Urinary bladder (tissue), 3 donors: ENCODE measurements at regions not wholly inside any gene's neighbourhood (a gene's known extent, or its start where the extent isn't known, plus 50 kb on each side); places are given as distances from the start of the nearest gene placed in this dataset.
"Not testable (repeated sequence)": the region's sequence is repeated elsewhere in the genome, so short reads cannot be mapped to it uniquely, and the experiment has no call there.

Experiments used
- DNase-seq: peaks from one replicate; pipeline ENCODE4 v3.0.0-alpha.2; 2015; ENCODE audit errors: extremely low spot score
- H3K27ac ChIP-seq: one replicate; pipeline ENCODE4 v1.5.1; 2013; ENCODE audit warnings: low read depth, mild to moderate bottlenecking, moderate library complexity
- H3K36me3 ChIP-seq: one replicate; pipeline ENCODE4 v1.6.1; 2013; ENCODE audit warnings: mild to moderate bottlenecking, moderate library complexity; ENCODE audit not compliant: insufficient read depth
- H3K4me1 ChIP-seq: one replicate; pipeline ENCODE4 v1.6.1; 2013; ENCODE audit warnings: mild to moderate bottlenecking, moderate library complexity; ENCODE audit not compliant: insufficient read depth
- H3K4me3 ChIP-seq: one replicate; pipeline ENCODE4 v1.5.1; 2013; ENCODE audit warnings: low read depth, low read length
- WGBS: extraction: QIAGEN DNeasy Blood & Tissue Kit; methylation state at CpG from one replicate; pipeline ENCODE4 v1.1.7; 2013; 5-methylcytosine and 5-hydroxymethylcytosine counted together
- donor health status: healthy with polysubstance abuse.
- donor health status: healthy.

GRCh38 chr7:155944901-155945300, 132.6 kb upstream of the SHH start:
- no peaks in the 10 kb centered on the region for H3K4me1 ChIP-seq
- H3K4me3 ChIP-seq = no peak overlapping the region
- no peak overlapping the region for H3K27ac ChIP-seq
- H3K36me3 ChIP-seq = no peaks in the 10 kb centered on the region
- WGBS = 87% methylated on average over 6 of the region's 6 CpGs
- no peak for DNase-seq

- Histone ChIP-seq H3K4me3 (no peak overlapping the region), H3K4me1 (no peaks in the 10 kb centered on the region), H3K27ac (no peak overlapping the region), H3K36me3 (no peaks in the 10 kb centered on the region)
- WGBS = 59% methylated on average over 6 of the region's 6 CpGs
- no peak for DNase-seq
Observed at GRCh38 chr7:155943251-155943899, 131.1 kb upstream of the SHH start.

- DNase-seq = no peak
- Histone ChIP-seq H3K27ac (no peak overlapping the region), H3K4me1 (no peaks in the 10 kb centered on the region), H3K4me3 (no peak overlapping the region), H3K36me3 (no peaks in the 10 kb centered on the region)
- WGBS = 79% methylated on average over 20 of the region's 20 CpGs
Observed at GRCh38 chr7:155942226-155942950, 130.1 kb upstream of the SHH start.

GRCh38 chr7:155941688-155942087, 129.4 kb upstream of the SHH start:
- no peak overlapping the region for H3K4me3 ChIP-seq
- WGBS = 20% methylated on average over 4 of the region's 4 CpGs
- no peak overlapping the region for H3K27ac ChIP-seq
- no peak for DNase-seq
- H3K4me1 ChIP-seq = no peaks in the 10 kb centered on the region
- no peaks in the 10 kb centered on the region for H3K36me3 ChIP-seq

GRCh38 chr7:155939350-155939749, 127.1 kb upstream of the SHH start:
- H3K4me1 ChIP-seq = no peaks in the 10 kb centered on the region
- no peak for DNase-seq
- no peak overlapping the region for H3K27ac ChIP-seq
- H3K4me3 ChIP-seq = no peak overlapping the region
- no peaks in the 10 kb centered on the region for H3K36me3 ChIP-seq

- WGBS = 47% methylated on average over 2 of the region's 2 CpGs
- no peak overlapping the region for H3K4me3 ChIP-seq
- H3K4me1 ChIP-seq = no peaks in the 10 kb centered on the region
- no peak for DNase-seq
- H3K27ac ChIP-seq = no peak overlapping the region
- H3K36me3 ChIP-seq = no peaks in the 10 kb centered on the region
Observed at GRCh38 chr7:155938129-155938528, 125.9 kb upstream of the SHH start.

- no peak overlapping the region for H3K27ac ChIP-seq
- 74% methylated on average over 5 of the region's 5 CpGs for WGBS
- no peak overlapping the region for H3K4me3 ChIP-seq
- no peaks in the 10 kb centered on the region for H3K36me3 ChIP-seq
- no peaks in the 10 kb centered on the region for H3K4me1 ChIP-seq
- no peak for DNase-seq
Observed at GRCh38 chr7:155935726-155936125, 123.5 kb upstream of the SHH start.

- Histone ChIP-seq H3K27ac (no peak overlapping the region), H3K36me3 (no peaks in the 10 kb centered on the region), H3K4me1 (no peaks in the 10 kb centered on the region), H3K4me3 (no peak overlapping the region)
- WGBS = 80% methylated on average over 3 of the region's 3 CpGs
- no peak for DNase-seq
Observed at GRCh38 chr7:155935005-155935557, 122.8 kb upstream of the SHH start.

- H3K36me3 ChIP-seq, DNase-seq, H3K27ac ChIP-seq, H3K4me1 ChIP-seq, H3K4me3 ChIP-seq: not testable (repeated sequence)
- WGBS = 86% methylated on average over 10 of the region's 10 CpGs
Observed at GRCh38 chr7:155932324-155932723, 120.1 kb upstream of the SHH start.

GRCh38 chr7:155931396-155932085, 119.3 kb upstream of the SHH start:
- H3K4me1 ChIP-seq = no peaks in the 10 kb centered on the region

GRCh38 chr7:155930527-155930926, 118.3 kb upstream of the SHH start:
- no peak for DNase-seq

More at GRCh38 chr7:155931396-155932085, 119.3 kb upstream of the SHH start:
- no peak for DNase-seq
- WGBS = 69% methylated on average over 24 of the region's 24 CpGs
- Histone ChIP-seq H3K36me3 (no peaks in the 10 kb centered on the region), H3K4me3 (no peak overlapping the region), H3K27ac (no peak overlapping the region)

GRCh38 chr7:155930061-155930460, 117.8 kb upstream of the SHH start:
- Histone ChIP-seq H3K27ac (no peak overlapping the region), H3K4me3 (no peak overlapping the region), H3K4me1 (no peaks in the 10 kb centered on the region), H3K36me3 (no peaks in the 10 kb centered on the region)
- 75% methylated on average over 8 of the region's 8 CpGs for WGBS
- DNase-seq = no peak

More at GRCh38 chr7:155930527-155930926, 118.3 kb upstream of the SHH start:
- 86% methylated on average over 1 of the region's 1 CpG for whole genome bisulfite sequencing
- no peaks in the 10 kb centered on the region for H3K4me1 ChIP-seq
- no peak overlapping the region for H3K27ac ChIP-seq
- no peak overlapping the region for H3K4me3 ChIP-seq
- H3K36me3 ChIP-seq = no peaks in the 10 kb centered on the region

GRCh38 chr7:155928583-155928982, 116.3 kb upstream of the SHH start:
- WGBS = 71% methylated on average over 13 of the region's 13 CpGs
- no peak for DNase-seq
- H3K36me3 ChIP-seq = no peaks in the 10 kb centered on the region
- H3K4me3 ChIP-seq = no peak overlapping the region
- H3K4me1 ChIP-seq = no peaks in the 10 kb centered on the region
- no peak overlapping the region for H3K27ac ChIP-seq

- no peak for DNase-seq
- Histone ChIP-seq H3K36me3 (no peaks in the 10 kb centered on the region), H3K27ac (no peak overlapping the region), H3K4me3 (no peak overlapping the region), H3K4me1 (no peaks in the 10 kb centered on the region)
- 94% methylated on average over 3 of the region's 3 CpGs for WGBS
Observed at GRCh38 chr7:155927905-155928304, 115.6 kb upstream of the SHH start.
